GM12865 (cell line): ENCODE measurements at regions not wholly inside any gene's neighbourhood (a gene's known extent, or its start where the extent isn't known, plus 50 kb on each side); places are given as distances from the start of the nearest gene placed in this dataset.

Experiments
- DNase-seq: peaks from one replicate; pipeline ENCODE4 v3.0.0; 2010; ENCODE audit warnings: low read depth
- H3K4me3 ChIP-seq: 2 replicates; pipeline ENCODE4 v1.5.1; 2011; ENCODE audit warnings: mild to moderate bottlenecking, low read depth, low read length, control low read depth
- TF ChIP-seq, protein P1 (sequence below): IDR thresholded peaks from 2 replicates; pipeline ENCODE4 v1.5.1; 2011; ENCODE audit warnings: low read length, control low read depth, low read depth, inconsistent platforms; ENCODE audit not compliant: insufficient read depth; ENCODE audit errors: missing control alignments

DNA sequence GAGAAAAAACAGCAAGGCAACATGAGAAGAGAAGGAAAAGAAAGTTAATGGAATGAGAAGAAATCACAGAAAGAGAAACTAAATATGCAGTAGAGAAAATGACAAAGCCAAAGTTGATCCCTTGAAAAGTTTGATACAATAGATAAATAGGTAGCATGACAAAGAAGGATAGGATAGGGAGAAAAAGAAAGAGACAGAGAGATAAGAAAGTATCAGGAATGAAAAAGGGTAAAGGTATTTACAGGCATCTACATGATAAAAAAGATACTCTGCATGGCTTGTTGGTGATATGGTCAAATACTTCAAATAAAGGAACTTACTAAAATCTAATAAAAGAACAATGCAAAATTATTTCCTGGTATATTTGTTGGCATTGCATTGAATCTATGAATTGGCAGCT lies 185.5 kb upstream of the TECRL start:
- no peak overlapping the region for H3K4me3 ChIP-seq
- TF ChIP-seq, protein P1, sequence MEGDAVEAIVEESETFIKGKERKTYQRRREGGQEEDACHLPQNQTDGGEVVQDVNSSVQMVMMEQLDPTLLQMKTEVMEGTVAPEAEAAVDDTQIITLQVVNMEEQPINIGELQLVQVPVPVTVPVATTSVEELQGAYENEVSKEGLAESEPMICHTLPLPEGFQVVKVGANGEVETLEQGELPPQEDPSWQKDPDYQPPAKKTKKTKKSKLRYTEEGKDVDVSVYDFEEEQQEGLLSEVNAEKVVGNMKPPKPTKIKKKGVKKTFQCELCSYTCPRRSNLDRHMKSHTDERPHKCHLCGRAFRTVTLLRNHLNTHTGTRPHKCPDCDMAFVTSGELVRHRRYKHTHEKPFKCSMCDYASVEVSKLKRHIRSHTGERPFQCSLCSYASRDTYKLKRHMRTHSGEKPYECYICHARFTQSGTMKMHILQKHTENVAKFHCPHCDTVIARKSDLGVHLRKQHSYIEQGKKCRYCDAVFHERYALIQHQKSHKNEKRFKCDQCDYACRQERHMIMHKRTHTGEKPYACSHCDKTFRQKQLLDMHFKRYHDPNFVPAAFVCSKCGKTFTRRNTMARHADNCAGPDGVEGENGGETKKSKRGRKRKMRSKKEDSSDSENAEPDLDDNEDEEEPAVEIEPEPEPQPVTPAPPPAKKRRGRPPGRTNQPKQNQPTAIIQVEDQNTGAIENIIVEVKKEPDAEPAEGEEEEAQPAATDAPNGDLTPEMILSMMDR, result no peak
- DNase-seq, result no peak

- TF ChIP-seq, protein P1, result no peak
- no peak for DNase-seq
- H3K4me3 ChIP-seq, result no peak overlapping the region
Measured at GRCh38 chr4:64588507-64588906, 179.3 kb upstream of the TECRL start.

DNA sequence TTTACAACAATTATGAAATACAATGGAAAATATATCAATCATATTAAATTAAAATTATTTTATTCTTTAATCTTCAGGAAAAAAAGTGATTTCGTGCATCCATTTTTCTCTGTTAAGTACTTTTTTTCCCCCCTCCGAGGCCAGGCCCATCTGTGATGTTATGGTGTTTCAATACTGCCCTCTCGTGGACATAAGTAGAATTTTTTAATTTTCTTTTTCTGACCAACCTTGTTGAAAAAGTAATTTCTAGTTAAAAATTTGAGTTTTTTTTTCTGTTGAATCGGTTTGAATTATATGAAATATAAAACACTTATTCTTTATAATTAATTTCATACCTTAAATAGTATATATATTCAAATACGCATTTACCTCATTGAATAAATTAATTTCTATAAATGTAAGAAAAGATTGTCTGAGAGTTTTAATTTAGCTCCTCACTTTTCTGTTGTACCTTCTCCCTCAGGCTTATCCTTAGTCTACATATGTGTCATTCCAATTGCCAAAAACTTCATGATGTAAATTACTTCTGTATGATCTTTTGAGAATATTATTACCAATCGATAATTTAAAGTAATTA lies 175.8 kb upstream of the TECRL start:
- TF ChIP-seq, protein P1, result peak; percentile 45
- DNase-seq, result peak; percentile 48
- no peak overlapping the region for H3K4me3 ChIP-seq

DNA sequence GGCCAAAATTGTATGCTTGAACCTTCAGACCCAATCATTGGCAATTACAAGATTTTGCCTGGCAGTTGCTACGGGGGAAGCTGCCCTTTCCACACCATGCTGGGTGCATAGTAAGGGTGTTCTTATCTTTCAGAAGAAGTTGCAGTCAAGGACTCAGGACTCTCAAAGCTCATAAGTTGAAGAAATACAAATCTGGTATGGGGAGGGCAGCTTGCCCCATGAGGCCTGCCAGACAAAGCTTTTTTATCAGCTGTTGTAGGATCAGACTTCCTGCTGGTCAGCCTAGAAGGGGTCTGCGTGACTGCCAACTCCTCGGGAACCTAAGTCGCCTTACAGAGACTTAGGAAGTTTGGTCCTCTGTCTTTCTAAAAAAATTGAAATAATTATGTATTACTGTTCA lies 174.9 kb upstream of the TECRL start:
- DNase-seq, result no peak
- H3K4me3 ChIP-seq, result no peak overlapping the region
- TF ChIP-seq, protein P1, result no peak

GRCh38 chr4:64582492-64582891 lies 173.2 kb upstream of the TECRL start:
- no peak for DNase-seq
- no peak overlapping the region for H3K4me3 ChIP-seq
- TF ChIP-seq, protein P1, result no peak

- TF ChIP-seq, protein P1, result no peak
- no peak overlapping the region for H3K4me3 ChIP-seq
- no peak for DNase-seq
Measured at GRCh38 chr4:64581422-64581821, 172.2 kb upstream of the TECRL start.

DNA sequence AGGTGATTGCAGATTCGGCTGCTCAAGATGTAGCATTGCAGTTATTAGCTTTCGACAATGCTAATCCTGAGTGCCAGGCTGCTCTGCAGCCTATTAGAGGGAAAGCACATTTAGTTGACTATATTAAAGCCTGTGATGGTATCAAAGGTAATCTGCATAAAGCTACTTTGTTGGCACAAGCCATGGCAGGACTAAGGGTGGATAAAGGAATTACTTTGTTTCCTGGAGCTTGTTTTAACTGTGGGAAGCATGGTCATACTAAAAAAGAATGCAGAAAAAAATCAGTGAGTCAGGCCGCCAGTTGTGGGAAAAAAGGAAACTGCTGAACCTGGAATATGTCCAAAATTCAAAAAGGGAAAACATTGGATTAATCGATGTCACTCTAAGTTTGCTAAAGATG lies 154.9 kb upstream of the TECRL start:
- TF ChIP-seq, protein P1, result no peak
- no peak for DNase-seq
- H3K4me3 ChIP-seq, result no peak overlapping the region
